Mesodermal cell (in vitro differentiated cells): ENCODE measurements at regions not wholly inside any gene's neighbourhood (a gene's known extent, or its start where the extent isn't known, plus 50 kb on each side); places are given as distances from the start of the nearest gene placed in this dataset.
"Not testable (repeated sequence)": the region's sequence is repeated elsewhere in the genome, so short reads cannot be mapped to it uniquely, and the experiment has no call there.

Experiments used
- H3K27ac ChIP-seq: 2 replicates; pipeline ENCODE4 v1.7.0; 2013; ENCODE audit warnings: mild to moderate bottlenecking, low read depth, low read length, moderate library complexity; ENCODE audit not compliant: severe bottlenecking
- H3K36me3 ChIP-seq: 2 replicates; pipeline ENCODE4 v1.7.1; 2013; ENCODE audit warnings: mild to moderate bottlenecking, low read length, moderate library complexity; ENCODE audit not compliant: control insufficient read depth, insufficient read depth
- H3K4me1 ChIP-seq: one replicate; pipeline ENCODE4 v1.7.1; 2013; ENCODE audit warnings: mild to moderate bottlenecking, low read length; ENCODE audit not compliant: insufficient read depth, control insufficient read depth, poor library complexity, severe bottlenecking
- H3K4me3 ChIP-seq: 2 replicates; pipeline ENCODE4 v1.7.0; 2013; ENCODE audit warnings: low read length, control low read depth, mild to moderate bottlenecking; ENCODE audit not compliant: insufficient read depth, poor library complexity, severe bottlenecking; ENCODE audit errors: extremely low read depth
- H3K9me3 ChIP-seq: 2 replicates; pipeline ENCODE4 v1.7.1; 2013; ENCODE audit warnings: mild to moderate bottlenecking, low read length, moderate library complexity; ENCODE audit not compliant: control insufficient read depth
- WGBS, 2 experiments: methylation state at CpG; one replicate each; pipeline ENCODE4 v1.1.5; 2013; ENCODE audit warnings: missing lambda C conversion rate in 2 of 2; ENCODE audit not compliant: insufficient coverage in 2 of 2; 5-methylcytosine and 5-hydroxymethylcytosine counted together

- 55 to 59% methylated on average over 5 of the region's 5 CpGs for WGBS, 2 experiments
- H3K9me3 ChIP-seq: peaks cover 34% of the 10 kb centered on the region
- H3K4me1 ChIP-seq: no peaks in the 10 kb centered on the region
These were observed 1132.1 kb downstream of the RPIA start for GRCh38 chr2:89823556-89823955.

GRCh38 chr2:89825034-89825433 lies 1133.6 kb downstream of the RPIA start:
- no peaks in the 10 kb centered on the region for H3K4me1 ChIP-seq
- no peaks in the 10 kb centered on the region for H3K36me3 ChIP-seq
- no peak overlapping the region for H3K4me3 ChIP-seq
- H3K27ac ChIP-seq: no peak overlapping the region
- H3K9me3 ChIP-seq: peaks cover 19% of the 10 kb centered on the region
- 73 to 74% methylated on average over 8 of the region's 8 CpGs for WGBS, 2 experiments

More at GRCh38 chr2:89823556-89823955, 1132.1 kb downstream of the RPIA start:
- Histone ChIP-seq H3K36me3 (no peaks in the 10 kb centered on the region), H3K27ac (no peak overlapping the region), H3K4me3 (no peak overlapping the region)

- H3K4me3 ChIP-seq, H3K4me1 ChIP-seq, H3K36me3 ChIP-seq, H3K27ac ChIP-seq, H3K9me3 ChIP-seq: not testable (repeated sequence)
- WGBS, 2 experiments: 75 to 76% methylated on average over 8 to 9 of the region's 9 CpGs
These were observed 1135.3 kb downstream of the RPIA start for GRCh38 chr2:89826741-89827140.

GRCh38 chr2:89827829-89828228 lies 1136.4 kb downstream of the RPIA start:
- H3K4me1 ChIP-seq, H3K4me3 ChIP-seq: not testable (repeated sequence)

DNA sequence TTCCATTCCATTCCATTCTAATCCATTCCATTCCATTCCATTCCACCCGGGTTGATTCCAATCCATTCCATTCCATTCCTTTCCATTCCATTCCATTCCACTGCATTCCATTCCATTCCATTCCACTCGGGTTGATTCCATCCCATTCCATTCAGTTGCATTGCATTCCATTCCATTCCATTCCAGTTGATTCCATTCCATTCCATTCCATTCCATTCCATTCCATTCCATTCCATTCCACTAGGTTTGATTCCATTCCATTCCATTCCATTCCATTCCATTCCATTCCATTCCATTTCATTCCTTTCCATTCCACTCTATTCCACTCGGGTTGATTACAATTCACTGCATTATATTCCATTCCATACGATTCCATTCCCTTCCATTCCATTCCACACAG lies 1136.9 kb downstream of the RPIA start:
- not testable (repeated sequence) for H3K4me3 ChIP-seq, H3K9me3 ChIP-seq, H3K4me1 ChIP-seq, H3K36me3 ChIP-seq, H3K27ac ChIP-seq
- 58% methylated on average over 4 of the region's 4 CpGs for WGBS, 2 experiments

More at GRCh38 chr2:89827829-89828228, 1136.4 kb downstream of the RPIA start:
- not testable (repeated sequence) for H3K9me3 ChIP-seq, H3K36me3 ChIP-seq, H3K27ac ChIP-seq
- 53 to 56% methylated on average over 2 of the region's 2 CpGs for WGBS, 2 experiments

DNA sequence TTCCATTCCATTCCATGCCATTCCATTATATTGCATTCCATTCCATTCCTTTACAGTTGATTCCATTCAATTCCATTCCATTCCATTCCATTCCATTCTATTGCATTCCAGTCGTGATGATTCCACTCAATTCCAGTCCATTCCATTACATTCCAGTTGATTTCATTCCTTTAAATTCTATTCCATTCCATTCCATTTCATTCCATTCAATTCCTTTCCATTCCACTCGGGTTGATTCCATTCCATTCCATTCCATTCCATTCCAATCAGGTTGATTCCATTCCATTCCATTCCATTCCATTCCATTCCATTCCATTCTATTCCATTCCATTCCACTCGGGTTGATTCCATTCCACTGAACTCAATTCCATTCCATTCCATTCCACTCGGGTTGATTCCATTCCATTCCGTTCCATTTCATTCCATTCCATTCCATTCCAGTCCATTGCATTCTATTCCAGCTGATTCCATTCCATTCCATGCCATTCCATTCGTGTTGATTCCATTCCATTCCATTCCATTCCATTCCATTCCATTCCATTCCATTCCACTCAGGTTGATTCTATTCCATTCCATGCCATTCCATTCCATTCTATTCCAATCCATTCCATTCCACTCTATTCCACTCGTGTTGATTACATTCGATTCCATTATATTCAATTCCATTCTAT lies 1137.6 kb downstream of the RPIA start:
- not testable (repeated sequence) for H3K9me3 ChIP-seq, H3K36me3 ChIP-seq, H3K27ac ChIP-seq, H3K4me1 ChIP-seq, H3K4me3 ChIP-seq
- 61% methylated on average over 8 of the region's 8 CpGs for WGBS, 2 experiments

DNA sequence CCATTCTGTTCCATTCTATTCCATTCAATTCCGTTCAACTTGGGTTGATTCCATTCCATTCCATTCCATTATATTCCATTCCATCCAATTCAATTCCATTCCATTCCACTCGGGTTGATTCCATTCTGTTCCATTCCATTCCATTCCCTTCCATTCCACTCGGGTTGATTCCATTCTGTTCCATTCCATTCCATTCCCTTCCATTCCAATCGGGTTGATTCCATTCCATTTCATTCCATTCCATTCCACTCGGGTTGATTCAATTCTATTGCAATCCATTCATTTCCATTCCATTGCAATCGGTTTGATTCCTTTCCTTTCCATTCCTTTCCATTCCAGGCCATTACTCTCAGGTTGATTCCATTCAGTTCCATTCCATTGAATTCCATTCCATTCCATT lies 1138.4 kb downstream of the RPIA start:
- Histone ChIP-seq H3K27ac (no peak overlapping the region), H3K4me1 (no peaks in the 10 kb centered on the region), H3K9me3 (no peaks in the 10 kb centered on the region), H3K4me3 (no peak overlapping the region), H3K36me3 (no peaks in the 10 kb centered on the region)
- 69 to 70% methylated on average over 6 of the region's 6 CpGs for WGBS, 2 experiments

DNA sequence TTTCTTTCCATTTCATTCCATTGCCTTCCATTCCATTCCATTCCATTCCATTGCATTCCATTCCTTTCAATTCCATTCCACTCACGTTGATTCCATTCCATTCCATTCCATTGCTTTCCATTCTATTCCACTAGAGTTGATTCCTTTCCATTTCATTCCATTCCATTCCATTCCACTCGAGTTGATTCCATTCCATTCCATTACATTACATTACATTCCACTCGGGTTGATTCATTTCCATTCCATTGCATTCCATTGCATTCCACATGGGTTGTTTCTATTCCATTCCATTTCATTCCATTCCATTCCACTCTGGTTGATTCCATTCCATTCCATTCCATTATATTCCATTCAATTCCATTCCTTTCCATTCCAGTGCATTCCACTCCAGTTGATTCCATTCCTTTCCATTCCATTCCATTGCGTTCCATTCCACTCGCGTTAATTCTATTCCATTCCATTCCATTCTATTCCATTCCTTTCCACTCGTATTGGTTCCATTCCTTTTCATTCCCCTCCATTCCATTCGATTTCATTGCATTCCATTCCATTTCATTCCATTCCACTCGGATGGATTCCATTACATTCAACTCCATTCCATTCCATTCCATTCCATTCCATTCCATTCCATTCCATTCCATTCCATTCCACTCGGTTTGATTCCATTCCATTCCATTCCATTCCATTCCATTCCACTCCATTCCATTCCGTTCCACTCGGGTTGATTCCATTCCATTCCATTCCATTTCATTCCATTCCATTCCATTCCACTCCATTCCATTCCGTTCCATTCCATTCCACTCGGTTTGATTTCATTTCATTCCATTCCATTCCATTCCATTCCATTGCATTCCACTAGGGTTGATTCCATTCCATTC lies 1139.1 kb downstream of the RPIA start:
- not testable (repeated sequence) for H3K4me3 ChIP-seq, H3K36me3 ChIP-seq, H3K4me1 ChIP-seq, H3K27ac ChIP-seq, H3K9me3 ChIP-seq
- WGBS, 2 experiments: 66% methylated on average over 14 of the region's 14 CpGs

DNA sequence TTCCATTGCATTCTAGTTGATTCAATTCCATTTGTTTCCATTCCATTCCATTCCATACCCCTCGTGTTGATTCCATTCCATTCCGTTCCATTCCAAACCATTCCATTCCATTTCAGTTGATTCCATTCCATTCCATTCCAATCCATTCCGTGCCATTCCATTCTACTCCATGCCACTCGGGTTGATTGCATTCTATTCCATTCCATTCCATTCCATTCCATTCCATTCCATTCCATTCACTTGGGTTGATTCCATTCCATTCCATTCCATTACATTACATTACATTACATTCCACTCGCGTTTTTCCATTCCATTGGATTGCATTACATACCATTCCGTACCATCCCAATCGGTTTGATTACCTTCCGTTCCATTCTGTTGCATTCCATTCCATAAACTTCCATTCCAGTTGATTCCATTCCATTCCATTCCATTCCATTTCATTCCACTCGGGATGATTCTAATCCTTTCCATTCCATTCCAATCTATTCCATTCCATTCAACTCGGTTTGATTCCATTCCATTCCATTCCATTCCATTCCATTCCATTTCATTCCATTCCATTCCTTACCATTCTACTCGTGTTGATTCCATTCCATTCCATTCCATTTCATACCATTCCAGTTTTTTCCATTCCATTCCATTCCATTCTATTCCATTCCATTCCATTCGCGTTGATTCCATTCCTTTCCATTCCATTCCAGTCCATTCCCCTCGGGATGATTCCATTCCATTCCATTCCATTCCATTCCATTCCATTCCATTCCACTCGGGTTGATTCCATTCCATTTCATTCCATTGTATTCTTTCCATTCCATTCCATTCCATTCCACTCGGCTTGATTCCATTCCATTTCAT lies 1140.4 kb downstream of the RPIA start:
- Histone ChIP-seq H3K4me3 (no peak overlapping the region), H3K36me3 (no peaks in the 10 kb centered on the region), H3K27ac (no peak overlapping the region), H3K4me1 (no peaks in the 10 kb centered on the region), H3K9me3 (no peaks in the 10 kb centered on the region)
- 73 to 74% methylated on average over 17 of the region's 17 CpGs for WGBS, 2 experiments

- Histone ChIP-seq H3K4me3 (no peak overlapping the region), H3K4me1 (no peaks in the 10 kb centered on the region), H3K9me3 (no peaks in the 10 kb centered on the region), H3K27ac (no peak overlapping the region), H3K36me3 (no peaks in the 10 kb centered on the region)
- WGBS, 2 experiments: 65 to 66% methylated on average over 12 of the region's 12 CpGs
These were observed 1141.8 kb downstream of the RPIA start for GRCh38 chr2:89833116-89833779.
